NCI-H526 (cell line): ENCODE measurements at regions not wholly inside any gene's neighbourhood (a gene's known extent, or its start where the extent isn't known, plus 50 kb on each side); places are given as distances from the start of the nearest gene placed in this dataset.

Experiments
- DNase-seq, 2 experiments: peaks; one replicate each; lab custom pipeline; 2025; lab: John Stamatoyannopoulos, UW

DNA sequence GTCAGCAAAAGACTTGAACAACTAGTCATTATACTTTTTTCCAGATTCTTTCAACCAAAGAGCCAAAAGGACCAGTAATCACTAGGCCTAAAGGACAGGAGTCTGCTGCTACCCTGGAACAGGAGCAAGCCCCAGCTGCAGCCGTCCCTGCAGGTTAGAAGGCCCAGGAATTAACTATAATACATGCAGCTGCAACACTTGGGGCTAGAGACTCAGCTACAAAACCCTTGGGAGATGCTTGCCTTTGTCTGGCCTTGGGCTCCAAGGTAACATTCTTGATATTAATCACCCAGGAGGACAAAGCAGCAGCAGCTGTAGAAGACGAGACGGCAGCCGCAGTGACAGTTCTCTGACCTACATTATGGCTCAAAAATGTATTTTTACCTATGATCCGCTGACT is 841.2 kb upstream of the ADGRL4 start:
- no peak for DNase-seq

DNA sequence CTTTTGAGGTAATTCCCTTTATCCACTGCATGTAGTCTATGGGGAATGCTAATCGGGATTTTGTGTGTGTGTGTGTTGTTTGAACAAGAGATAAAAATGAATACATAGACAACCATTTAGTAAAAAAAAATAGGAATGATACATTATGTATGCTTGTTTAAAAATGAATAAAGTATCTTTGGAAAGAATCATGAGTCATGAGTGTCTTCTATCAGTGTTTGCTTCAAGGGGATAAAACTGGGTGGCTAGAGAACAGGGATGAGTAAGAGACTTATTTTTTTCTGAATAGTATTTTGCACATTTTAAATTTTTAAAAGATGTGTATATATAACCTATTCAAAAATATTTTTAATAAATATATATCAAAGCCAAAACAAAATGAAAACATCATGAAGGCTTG is 839.4 kb upstream of the ADGRL4 start:
- no peak for DNase-seq

DNA sequence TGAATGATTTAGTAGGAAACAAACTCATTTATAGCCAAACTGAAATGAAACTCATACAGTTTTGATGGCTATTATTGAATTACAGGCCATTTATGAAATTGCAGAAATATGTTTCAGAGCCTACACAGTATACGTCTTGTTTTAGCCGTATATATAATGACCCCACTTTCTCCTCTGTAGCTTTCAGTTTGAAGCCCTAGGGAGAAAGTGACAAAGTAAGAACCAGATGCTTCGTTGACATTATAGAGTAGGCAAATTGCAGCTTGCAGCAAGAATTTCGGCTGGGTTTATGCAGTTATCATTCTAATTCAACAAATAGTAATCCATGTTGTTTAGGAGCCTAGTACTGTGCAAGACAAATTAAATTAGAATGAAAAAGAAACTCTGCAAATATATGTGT is 836.3 kb upstream of the ADGRL4 start:
- no peak for DNase-seq

- no peak for DNase-seq
Measured at GRCh38 chr1:79839882-79840281, 833.4 kb upstream of the ADGRL4 start.

- peak; percentile 40 to 50 for DNase-seq
Measured at GRCh38 chr1:79827446-79827845, 820.9 kb upstream of the ADGRL4 start.

- DNase-seq: no peak
Measured at GRCh38 chr1:79825551-79825950, 819.0 kb upstream of the ADGRL4 start.

DNA sequence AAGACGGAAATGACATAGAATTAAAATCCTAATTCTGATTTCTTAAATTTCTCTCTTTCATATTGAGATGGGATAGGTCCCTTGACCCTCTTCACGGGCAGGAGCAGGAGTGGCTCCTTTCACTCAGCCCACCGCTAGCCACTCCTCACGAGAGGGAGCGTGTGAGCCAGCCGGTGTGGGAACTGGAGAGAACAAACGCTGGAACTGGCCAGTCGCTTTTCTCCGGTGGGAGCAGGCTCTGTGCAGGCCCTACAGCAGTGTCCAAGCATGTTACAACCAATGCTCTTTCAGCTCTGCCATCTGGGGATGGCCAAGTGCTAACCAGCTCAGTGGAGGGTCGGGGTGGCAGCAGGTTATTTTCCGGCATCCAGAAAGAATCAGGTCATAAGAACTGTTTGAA is 815.5 kb upstream of the ADGRL4 start:
- DNase-seq: no peak

GRCh38 chr1:79819140-79819539 is 812.6 kb upstream of the ADGRL4 start:
- DNase-seq: no peak

DNA sequence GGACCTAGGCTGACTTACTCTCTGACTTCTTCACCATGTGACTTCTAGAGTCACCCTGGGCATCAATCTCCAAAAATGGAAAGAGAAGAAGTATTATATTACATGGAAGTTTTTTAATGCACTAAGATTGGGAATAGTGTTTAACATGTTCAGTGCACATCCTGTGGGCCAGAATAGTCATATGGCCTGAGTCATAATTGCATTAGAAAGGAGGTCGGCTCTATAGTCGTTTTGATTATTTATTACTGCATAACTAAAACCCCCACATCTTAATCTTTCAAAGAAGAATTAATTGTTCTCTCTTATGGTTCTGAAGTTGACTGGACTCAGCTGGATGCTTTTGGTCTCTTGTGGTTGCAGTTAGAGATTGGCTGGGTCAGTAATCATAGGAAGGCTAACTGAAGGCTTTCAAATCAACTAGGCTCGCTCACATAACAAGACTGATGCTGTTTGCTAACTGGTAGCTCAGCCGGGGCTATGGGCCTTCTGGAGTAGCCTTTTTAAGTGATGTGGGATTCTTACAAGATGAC is 810.6 kb upstream of the ADGRL4 start:
- DNase-seq: no peak

- DNase-seq: no peak
Measured at GRCh38 chr1:79815115-79815514, 808.6 kb upstream of the ADGRL4 start.

GRCh38 chr1:79811173-79811572 is 804.6 kb upstream of the ADGRL4 start:
- DNase-seq: no peak

GRCh38 chr1:79808816-79809475 is 802.4 kb upstream of the ADGRL4 start:
- DNase-seq: no peak

- DNase-seq: no peak
Measured at GRCh38 chr1:79807816-79808215, 801.3 kb upstream of the ADGRL4 start.

DNA sequence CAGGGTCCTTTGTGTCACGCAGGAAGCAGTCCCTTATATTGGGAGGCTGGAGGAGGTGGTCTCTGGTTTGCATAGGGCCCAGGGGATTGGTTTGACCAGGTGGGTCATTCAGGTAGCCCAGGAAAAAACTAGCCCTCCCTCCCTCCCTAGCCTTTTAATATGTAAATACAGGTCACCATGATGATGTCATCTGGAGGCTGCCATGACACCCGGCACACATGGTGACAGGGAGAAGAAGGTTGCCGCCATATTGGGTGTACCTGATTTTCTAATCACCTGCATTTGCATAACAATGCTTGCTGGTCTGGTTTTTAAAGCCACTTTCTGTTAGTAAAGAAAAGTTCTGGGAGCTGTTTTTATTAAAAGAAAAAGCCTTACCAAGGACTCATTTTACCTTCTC is 791.0 kb upstream of the ADGRL4 start:
- DNase-seq: no peak

GRCh38 chr1:79796434-79796833 is 789.9 kb upstream of the ADGRL4 start:
- DNase-seq: no peak

DNA sequence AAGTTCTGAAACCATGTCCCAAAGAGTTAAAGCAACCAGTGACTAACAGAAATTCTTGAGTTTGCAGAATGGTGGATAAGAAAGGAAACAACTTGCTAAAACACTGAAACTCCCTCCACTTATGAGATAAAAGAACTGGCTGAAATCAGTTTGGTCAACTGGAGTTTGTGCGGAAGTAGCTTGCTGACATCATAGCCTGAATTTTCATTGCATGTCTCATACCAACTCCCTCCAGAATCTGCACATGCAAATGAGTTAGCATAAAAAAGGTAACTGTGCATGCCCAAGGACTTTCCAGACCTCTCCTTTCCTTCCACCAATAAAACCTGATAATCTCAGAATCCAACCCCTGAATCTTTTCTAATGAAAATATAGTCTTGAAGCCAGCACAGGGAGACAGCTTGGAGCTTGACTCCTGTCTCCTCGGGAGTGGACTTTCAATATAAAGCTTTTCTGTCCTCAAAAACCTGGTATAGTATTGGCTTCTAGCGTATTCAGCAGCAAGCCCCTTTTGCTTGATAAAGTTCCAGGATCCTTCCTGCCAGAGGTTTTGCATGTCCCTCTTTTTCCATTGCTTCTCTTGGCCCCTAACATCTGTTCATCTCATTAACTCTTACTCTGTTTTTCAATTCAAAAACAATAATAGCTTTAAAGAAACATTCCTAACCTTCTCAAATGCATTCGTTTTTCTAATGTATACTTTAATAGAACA is 785.8 kb upstream of the ADGRL4 start:
- peak in 1 of 2 experiments; percentile 6 for DNase-seq

DNA sequence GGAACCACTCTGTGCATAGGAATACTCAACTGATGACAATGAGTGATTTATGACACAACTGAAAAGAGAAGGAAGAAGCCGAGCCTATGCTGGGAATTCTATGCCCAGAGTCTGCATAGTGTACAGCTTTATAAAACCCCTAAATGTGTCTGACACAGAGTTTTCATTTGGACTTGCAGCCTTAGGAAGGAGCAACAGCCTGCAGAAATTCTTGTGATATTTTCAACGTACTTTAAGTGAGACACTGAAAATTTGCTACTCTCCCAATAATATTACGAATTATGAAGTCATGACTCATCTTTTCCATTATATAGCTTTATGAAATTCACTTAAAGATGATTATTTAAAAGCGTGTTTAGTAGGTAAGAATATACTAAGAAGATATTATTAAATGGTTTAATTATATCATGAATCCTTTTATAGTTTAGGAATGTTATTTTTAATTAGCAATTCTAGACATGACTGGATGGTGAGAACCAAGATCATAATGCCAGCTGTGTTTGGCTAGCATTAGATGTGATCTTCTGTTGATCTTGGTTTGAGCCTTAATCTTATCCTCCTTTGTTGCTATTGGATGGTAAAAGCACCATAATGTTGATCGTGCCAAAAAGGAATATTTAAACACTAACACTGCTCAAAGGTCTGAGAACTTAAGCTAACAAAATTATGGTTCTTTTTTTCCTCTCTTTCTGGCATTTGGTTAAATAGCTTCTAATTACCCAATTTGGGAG is 785.1 kb upstream of the ADGRL4 start:
- no peak for DNase-seq

- DNase-seq: no peak
Measured at GRCh38 chr1:79790950-79791349, 784.4 kb upstream of the ADGRL4 start.

GRCh38 chr1:79787631-79788030 is 781.1 kb upstream of the ADGRL4 start:
- no peak for DNase-seq

DNA sequence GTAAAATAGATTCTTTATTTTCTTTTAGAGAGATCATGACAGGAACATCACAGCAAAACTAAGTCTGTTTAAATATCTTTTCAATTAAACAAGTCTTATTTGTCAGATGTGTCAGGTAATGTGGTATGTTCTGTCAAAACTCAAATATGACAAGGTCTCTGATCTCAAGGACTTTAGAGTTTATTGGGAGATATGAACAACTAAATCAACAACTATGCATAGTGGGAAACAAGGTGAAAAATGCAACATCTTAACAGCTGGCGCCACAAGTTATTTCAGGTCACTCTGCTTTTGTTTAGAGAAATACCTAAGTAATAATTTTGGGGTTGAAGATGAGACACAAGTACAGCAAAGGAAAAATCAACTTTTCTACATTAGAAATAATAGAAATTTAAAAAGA is 779.4 kb upstream of the ADGRL4 start:
- DNase-seq: no peak

GRCh38 chr1:79785561-79785960 is 779.0 kb upstream of the ADGRL4 start:
- no peak for DNase-seq

DNA sequence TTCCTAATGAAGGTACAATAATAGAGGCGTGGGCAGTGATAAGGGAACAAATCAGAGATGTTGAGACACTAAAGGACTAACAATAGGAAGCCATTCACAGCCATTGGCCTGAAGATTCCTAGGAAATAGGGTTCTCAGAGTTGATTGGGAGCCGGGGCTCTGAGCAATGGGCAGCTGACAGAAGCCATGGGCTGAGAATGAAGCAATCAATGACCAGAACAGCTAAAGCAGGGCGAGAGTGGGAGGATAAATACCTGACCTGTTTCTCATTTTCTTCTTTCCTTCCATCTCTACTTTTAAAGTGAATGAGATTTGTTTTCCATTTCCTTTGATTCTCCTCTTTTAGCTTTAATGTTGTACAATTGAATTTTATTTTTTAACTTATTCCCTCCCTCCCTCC is 774.7 kb upstream of the ADGRL4 start:
- no peak for DNase-seq
